ENCODE measurements at regions not wholly inside any gene's neighbourhood (a gene's known extent, or its start where the extent isn't known, plus 50 kb on each side); places are given as distances from the start of the nearest gene placed in this dataset.

DNA sequence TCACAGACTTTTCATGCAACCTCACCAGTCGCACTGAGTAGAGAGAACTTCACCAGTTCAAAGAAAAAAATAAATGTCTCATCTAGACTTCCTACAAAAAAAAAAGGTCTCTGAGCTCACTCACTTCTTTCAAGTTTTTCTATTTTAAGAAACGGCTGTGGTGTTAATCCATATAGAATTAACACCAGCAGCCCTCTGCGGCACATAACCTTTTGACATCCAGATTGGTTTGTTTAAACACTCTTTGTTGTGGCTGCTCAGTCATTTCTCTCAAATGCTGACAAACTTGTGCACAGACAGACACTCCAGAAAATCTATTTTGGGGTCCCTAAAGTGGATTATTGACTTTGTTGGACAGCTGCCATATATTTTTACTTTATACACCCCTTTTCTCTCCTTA is 874.9 kb downstream of the EFNB2 start:
- DNase-seq (ENCODE audit: low spot score): no peak
- in situ Hi-C loops (cut with HindIII; ENCODE audit: low sequenced_read_pairs): no loop called here

DNA sequence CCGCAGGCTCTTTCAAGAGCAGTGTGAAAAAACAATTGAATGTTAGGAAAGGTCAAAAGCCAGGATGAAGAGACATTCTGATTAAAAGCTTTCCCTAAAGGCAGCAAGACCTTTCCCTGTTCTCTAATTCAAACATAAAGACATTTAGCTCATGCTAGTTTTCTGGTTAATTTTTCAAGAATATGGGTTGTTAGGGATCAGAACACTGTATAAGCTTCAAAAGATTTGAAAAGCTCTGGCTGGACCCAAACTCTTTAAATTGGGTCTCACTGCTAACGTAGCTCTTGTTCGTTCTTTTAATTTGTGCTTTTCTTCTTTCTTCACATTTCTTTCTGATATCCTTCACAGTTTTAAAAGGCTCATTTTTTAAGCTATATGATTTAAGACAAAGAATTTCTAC is 877.0 kb downstream of the EFNB2 start:
- no peak for DNase-seq (ENCODE audit: low spot score)
- in situ Hi-C loops (cut with HindIII; ENCODE audit: low sequenced_read_pairs): no loop called here

DNA sequence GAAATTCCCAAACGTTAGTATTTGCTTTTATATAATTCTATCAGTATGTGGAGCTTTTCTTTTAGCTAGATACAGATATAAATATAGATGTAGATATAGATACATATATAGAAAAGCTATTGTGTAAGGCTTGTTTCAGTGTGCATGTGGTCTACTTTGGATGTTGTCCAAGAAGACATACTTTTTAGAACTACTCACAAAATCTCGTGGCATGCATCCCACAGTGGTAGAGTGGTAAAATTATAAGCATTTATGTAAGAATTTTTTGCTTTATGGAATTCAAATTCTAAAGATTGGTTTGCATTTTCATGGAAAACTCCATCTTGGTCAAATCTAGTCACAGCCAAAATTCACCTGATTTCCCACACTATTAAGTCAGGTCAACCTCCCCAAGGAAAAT is 880.4 kb downstream of the EFNB2 start:
- in situ Hi-C loops (cut with HindIII; ENCODE audit: low sequenced_read_pairs): no loop called here

DNA sequence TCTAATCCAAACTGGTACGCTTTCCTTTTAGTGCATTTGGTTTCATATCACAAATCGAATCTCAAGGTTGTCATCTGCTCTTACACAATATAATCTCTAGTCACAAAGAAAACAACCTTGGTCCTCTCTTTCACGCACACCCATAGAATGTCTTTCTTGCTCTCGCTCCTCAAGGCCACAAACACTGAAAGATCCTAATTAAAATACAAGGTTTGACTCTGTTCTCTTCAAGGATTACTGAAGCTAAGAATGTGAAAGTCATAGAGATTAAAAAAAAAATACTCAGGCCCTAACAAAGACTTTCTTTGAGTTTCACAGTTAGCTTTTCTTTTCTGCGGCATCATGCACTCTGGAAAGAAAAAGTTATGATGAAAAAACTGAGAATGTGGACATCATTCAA is 891.5 kb downstream of the EFNB2 start:
- no peak for DNase-seq (ENCODE audit: low spot score)
- in situ Hi-C loops (cut with HindIII; ENCODE audit: low sequenced_read_pairs): no loop called here

More for the DNA sequence above, 880.4 kb downstream of the EFNB2 start:
- no peak for DNase-seq (ENCODE audit: low spot score)

DNA sequence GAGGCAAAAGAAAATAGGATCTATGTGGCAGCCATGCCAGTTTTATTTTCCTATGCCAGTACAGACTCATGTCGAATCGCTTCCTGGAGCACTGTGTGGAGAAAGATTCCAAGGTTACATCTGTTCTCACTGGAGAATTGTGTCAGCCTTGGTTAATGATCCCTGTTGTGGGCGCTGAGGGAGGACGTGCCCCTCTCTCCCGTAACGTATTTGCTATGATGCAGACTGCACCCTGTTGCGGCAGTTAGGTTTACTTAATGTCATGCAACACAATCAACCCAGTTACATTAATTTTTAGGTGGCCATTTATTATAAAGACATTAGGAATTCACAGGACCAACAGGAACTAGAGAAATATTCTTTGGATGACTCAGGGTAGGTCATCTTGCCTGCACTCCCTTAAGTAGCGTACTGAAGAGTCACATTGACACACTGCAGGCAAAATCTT is 892.9 kb downstream of the EFNB2 start:
- no peak for DNase-seq (ENCODE audit: low spot score)

DNA sequence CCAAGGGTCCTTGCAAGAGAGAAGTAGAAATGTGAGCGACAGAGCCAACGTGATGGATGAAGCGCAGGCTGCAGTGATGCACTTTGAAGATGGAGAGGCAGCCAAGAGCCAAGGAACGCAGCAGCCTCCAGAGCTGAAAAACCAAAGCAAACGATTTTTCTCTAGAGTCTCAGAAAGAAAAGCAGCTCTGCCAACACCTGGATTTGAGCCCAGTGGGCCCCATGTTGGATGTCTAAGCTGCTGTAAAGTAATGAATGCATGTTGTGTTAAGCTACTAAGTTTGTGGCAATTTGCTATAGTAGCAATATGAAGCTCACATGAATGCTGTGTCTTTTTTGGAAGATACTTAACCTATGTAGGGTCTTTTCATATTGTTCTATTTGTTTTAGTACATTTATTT is 894.3 kb downstream of the EFNB2 start:
- in situ Hi-C loops (cut with HindIII; ENCODE audit: low sequenced_read_pairs): no loop called here
- DNase-seq (ENCODE audit: low spot score): no peak

More for the DNA sequence above, 892.9 kb downstream of the EFNB2 start:
- in situ Hi-C loops (cut with HindIII; ENCODE audit: low sequenced_read_pairs): no loop called here

DNA sequence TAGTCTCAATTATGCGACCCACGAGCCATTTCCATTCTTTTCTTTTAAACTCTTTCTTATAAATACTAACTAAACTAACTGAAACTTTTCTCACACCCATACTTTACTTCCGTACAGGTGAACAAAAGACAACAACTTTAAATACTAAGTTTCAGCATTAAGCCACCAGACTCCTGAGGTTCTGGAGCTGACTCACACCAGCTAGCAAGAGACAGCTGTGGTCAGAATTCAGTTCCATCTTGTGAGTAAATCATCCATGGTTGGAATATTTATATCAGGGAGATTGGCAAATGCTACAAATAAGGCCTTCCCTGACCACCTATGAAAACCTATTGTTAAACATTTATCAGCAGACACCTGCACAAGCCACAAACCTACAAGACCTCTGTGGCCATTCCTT is 897.0 kb downstream of the EFNB2 start:
- DNase-seq (ENCODE audit: low spot score): no peak
- in situ Hi-C loops (cut with HindIII; ENCODE audit: low sequenced_read_pairs): no loop called here

DNA sequence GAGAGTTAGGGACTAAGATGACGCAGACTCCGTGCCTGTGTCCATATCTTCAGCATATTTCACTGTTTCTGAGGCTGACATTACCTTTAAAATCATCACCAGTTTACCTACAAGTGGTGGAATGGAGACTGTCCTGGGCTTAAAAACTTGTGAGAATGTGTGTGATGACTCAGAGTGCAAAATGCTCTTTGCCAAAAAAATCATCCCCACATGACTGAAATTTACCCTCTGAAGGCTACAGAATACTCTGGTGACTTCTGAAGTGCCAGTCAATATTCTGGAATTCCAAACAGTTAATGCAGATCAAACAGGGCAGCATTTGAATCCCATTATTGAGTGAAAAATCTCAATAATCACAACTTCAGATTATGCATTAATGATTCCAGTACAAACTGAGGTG is 901.4 kb downstream of the EFNB2 start:
- no peak for DNase-seq (ENCODE audit: low spot score)
- in situ Hi-C loops (cut with HindIII; ENCODE audit: low sequenced_read_pairs): no loop called here

DNA sequence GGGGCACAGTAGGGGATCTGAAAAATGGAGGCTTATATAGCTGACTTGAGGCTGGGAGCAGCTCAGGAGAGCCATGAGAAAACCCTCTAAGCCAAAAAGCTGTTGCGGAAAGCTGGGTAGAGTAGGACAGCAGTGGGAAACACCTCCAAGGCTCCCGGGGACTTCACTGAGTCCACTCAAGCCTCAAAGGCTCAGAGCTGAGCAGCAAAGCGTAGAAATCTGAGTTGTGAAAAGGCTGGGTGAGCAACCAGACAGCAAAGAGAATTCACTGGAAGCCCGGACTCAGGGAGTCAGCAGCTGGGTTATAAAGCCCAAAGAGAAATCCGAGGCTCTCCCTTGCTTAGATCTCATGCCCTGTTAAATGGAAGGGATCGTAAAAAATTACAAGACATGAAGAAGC is 905.0 kb downstream of the EFNB2 start:
- DNase-seq (ENCODE audit: low spot score): no peak
- in situ Hi-C loops (cut with HindIII; ENCODE audit: low sequenced_read_pairs): no loop called here

DNA sequence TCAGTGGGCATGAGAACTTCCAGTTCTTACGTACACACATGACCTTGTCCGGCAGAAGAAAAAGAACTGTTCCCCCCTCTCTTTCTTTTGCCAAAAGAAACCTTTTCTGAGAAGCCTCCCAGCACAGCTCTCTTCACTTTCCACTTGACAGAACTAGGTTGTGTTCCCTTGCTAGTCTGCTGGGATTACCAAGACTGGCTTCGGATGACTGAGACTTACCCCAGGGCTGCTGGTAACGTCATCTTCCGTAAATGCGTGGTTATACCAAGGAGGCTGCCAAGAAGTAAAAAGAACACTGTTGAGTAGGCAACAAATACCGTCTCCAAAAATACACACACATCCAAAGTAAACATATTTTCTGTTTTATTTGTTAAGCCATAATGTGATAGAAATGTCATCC is 908.2 kb downstream of the EFNB2 start:
- in situ Hi-C loops (cut with HindIII; ENCODE audit: low sequenced_read_pairs): no loop called here
- DNase-seq (ENCODE audit: low spot score): no peak

DNA sequence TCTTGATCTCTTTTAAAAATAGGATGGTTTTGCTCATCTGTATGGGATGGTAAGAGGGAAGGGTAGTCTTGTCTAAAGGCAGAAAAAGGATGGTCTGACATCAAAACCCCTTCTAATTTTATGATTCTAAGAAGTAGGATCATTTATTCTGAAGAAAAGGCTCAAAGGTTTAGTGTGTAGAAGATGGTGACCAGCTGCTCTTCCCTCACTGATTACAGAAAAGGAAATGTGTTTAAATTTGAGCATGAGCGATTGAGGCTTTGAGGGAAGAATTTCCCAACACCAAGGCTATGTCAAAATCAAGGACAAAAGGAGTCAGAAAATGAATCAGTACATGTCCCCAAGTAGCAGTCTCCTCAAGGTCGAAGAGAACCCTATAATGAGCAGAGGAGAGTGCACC is 909.8 kb downstream of the EFNB2 start:
- in situ Hi-C loops (cut with HindIII; ENCODE audit: low sequenced_read_pairs): no loop called here
- DNase-seq (ENCODE audit: low spot score): no peak

DNA sequence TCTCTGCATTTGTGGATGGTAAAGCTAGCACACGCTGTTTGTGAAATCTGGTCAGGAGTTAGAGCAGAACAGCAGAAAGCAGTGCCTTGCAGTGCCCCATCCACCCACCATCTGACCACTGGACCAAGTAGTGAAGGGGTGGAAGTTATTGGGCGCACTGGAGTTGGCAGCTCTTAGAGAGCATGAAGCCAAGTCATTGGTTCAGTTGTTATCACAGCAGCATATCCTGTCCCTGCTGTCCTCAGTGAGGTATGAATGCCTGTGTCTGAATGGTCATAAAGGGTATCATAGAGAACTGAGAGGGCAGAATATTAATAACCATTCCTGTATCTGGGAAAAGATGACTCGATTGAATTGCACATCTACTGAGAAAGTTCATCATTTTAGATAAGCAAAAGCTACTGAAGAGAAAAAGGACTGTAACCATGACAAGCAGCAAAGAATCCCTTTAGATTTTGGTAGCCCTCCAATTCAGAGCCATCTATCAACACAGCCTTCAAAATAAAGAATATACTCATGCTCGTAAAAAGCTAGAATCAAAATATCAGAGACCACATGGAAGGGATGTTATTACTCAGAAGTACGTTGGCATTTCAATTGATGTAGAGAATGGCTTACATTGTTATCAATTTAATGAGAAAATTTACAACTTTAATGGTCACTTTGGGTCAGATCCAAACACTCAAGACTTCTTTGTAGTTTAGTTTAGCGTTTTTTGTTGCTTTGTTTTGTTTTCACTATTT is 919.0 kb downstream of the EFNB2 start:
- DNase-seq (ENCODE audit: low spot score): no peak
- in situ Hi-C loops (cut with HindIII; ENCODE audit: low sequenced_read_pairs): no loop called here

DNA sequence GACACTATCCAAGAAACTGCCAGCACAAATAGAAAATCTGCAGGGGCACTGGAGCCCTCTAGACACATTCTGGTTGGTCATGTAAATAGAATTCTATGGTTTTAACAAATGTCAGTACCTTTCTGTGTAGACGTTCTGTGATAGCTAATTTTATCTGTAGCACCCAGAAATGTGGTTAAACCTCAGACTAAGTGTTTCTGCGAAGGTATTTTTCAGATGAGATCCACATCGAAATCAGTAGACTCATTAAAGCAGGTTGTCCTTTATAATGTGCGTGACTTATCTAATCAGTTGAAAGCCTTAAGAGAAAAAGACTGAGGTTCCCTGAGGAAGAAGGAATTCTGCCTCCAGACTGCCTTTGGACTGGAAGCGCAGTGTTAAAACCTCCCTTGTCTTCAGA is 922.9 kb downstream of the EFNB2 start:
- no peak for DNase-seq (ENCODE audit: low spot score)
- in situ Hi-C loops (cut with HindIII; ENCODE audit: low sequenced_read_pairs): no loop called here

DNA sequence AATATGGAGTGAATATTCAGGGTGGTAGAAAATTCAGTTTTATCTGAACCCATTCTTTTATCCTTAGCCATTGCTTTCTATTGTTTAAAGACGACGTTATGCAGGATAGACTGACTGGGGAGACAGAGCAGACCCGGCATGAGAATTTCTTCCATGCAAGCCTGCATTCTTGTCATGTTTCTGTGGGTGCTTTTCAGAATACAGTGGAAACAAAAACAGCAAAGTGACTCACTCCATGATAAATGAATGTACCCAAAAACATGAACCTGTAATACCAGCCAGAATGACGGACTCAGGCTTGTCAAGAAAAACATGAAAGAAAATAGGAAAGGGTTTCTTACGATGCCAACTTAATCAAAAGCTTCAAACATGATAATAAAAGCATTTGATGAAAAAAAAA is 924.0 kb downstream of the EFNB2 start:
- in situ Hi-C loops (cut with HindIII; ENCODE audit: low sequenced_read_pairs): no loop called here
- DNase-seq (ENCODE audit: low spot score): no peak

DNA sequence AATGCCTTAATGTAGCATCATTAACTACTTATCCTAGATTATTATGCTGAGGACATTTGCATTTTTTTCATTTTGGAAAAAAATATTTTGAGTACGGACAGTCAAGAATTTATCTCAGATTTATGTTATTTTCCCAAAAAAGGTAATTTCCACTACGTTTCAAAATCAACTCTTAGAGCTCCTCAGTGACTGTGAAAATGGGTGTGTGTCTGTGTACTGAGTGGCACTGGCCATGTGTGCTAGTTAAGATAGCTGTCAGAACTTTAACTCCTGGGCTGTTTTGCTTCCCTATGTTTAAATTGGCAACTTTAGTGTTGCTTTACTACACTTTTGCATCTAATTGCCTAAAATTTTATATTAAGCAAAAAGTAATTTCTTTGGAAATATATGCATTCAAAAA is 927.4 kb downstream of the EFNB2 start:
- DNase-seq (ENCODE audit: low spot score): no peak
- in situ Hi-C loops (cut with HindIII; ENCODE audit: low sequenced_read_pairs): no loop called here

DNA sequence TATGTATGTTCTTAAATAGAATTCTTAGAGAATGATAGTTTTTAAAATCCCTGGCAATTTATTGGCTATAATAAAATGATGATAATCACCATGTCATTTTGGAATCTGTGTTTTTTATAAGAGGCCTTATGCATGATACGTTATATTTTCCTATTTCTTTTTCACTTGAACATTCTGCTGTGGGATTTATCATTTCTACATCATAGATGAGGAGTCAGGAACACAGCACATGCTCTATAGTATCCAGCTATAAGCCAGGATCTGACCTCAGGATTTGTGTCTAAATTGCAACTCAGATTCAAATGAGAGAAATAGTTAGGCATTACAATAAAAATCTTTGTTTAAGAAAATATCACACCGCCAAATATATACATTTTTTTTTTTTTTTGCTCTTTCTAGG is 928.0 kb downstream of the EFNB2 start:
- no peak for DNase-seq (ENCODE audit: low spot score)
- in situ Hi-C loops (cut with HindIII; ENCODE audit: low sequenced_read_pairs): no loop called here

DNA sequence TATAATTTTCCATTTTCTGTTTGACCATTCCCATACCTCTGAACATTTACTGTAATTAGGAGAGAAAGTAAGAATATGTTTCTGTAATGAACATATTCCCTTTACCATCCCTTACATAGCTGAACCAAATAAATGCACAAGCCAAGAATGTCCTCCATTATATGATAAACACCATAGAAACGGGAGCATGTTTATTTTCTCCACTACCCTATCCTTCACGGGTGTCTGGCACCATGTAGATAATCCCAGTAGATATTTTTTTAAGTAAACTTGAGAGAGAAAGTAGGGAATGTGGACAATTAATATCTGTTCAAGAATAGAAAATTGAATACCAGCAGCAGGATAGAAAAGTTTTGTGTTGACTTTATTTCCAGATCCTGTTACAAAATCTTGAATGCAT is 928.4 kb downstream of the EFNB2 start:
- DNase-seq (ENCODE audit: low spot score): no peak
- in situ Hi-C loops (cut with HindIII; ENCODE audit: low sequenced_read_pairs): no loop called here

DNA sequence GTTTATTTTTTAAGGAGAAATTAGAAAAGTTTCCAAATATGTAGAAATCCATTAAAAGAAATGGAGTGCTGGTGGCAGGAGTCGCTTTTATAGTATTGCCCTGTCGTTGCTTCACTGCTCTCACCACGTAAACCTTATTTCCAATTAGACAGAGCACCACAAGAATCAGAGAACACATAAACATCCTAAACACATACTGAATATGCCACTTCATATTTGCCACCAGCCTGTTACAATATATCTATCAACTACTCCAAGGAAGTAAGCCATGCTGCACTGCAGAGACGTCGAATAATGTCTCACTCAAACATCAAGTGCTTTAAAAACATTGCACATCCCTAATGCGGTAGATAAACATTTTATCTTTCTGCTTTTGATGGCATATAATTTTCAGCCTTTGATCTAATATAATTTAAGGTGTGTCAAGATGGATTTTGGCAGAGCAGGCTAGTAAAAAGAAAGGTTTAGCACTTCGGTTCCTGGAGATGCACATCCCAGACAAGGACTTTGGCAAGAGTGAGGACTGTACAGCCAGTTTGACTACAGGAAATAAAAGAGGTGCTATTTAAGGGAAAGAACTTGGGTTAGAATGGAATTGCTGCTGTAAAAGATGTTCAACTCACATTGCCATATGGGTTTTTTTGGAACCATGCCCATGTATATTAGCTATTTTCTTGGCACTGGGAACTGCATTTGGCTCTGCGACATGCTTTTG is 932.3 kb downstream of the EFNB2 start:
- DNase-seq (ENCODE audit: low spot score): peak; percentile 24
- in situ Hi-C loops (cut with HindIII; ENCODE audit: low sequenced_read_pairs): no loop called here

DNA sequence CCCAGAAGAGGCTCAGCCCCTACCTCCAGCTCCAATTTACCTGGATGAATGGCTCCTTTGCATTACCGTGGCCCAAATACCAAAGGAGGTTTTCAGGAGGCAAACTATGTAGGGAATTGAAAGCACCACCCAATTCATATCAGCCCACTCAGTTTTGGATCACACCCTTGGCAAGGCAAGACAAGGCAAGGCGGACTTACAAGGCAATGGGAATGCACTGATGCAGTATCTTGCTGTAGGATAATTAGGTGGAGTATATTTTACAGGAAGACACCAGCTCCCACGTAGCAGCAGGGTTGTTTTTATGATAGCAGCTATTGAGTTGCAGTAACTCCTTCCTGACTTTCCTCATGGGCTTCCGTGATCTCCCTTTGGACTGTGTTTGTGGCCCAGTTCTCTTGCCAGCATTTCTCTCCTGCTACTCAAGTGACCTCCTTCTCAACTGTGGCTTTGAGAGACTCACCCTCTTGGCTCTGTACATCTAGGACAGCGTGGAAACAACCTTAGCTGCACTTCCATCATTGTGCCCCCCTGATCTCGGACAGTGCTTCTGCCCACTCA is 935.9 kb downstream of the EFNB2 start:
- in situ Hi-C loops (cut with HindIII; ENCODE audit: low sequenced_read_pairs): no loop called here
- no peak for DNase-seq (ENCODE audit: low spot score)

DNA sequence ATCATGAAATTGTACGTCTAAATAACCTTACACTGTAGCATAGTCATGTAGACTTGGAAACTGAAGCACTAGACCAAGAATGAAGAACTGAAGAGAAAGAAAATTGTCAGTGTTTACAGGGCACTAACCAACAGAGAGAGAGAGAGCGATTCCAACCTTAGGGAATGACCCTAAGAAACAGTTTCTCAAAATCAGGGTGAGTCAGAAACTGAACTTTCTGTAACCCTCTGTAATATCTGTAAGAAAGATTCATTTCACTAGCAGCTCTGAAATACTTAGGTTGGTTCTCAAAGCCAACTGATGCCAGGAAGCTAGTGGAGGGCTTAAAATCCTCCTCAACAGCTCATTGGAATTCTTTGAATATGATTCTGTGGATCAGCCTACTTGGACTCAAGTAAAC is 936.9 kb downstream of the EFNB2 start:
- no peak for DNase-seq (ENCODE audit: low spot score)
- in situ Hi-C loops (cut with HindIII; ENCODE audit: low sequenced_read_pairs): no loop called here

DNA sequence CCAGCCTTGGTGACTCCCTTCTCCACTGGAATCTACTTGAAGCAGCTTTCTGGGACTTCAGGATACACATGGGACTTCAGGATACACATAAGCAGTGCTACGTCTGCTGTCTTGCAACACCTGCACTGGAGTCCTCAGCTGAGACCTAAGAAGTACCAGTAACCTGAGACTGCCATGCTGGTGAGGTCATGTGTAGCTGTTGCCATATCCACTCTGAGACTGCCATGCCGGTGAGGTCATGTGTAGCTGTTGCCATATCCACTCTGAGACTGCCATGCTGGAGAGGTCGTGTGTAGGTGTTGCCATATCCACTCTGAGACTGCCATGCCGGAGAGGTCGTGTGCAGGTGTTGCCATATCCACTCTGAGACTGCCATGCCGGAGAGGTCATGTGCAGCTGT is 937.9 kb downstream of the EFNB2 start:
- in situ Hi-C loops (cut with HindIII; ENCODE audit: low sequenced_read_pairs): no loop called here
- DNase-seq (ENCODE audit: low spot score): no peak
